HG02610 (cell line): ENCODE measurements at regions not wholly inside any gene's neighbourhood (a gene's known extent, or its start where the extent isn't known, plus 50 kb on each side); places are given as distances from the start of the nearest gene placed in this dataset.

ENCODE experiments used
- ATAC-seq: cut with Tn5 transposase; IDR thresholded peaks from one replicate; pipeline ENCODE4 v1.9.1; 2021; ENCODE audit warnings: mild to moderate bottlenecking, moderate library complexity; ENCODE audit not compliant: unreplicated experiment

- no peak for ATAC-seq
These were observed 430.0 kb upstream of the TNP1 start for GRCh38 chr2:217289907-217290280.

GRCh38 chr2:217289177-217289906, 429.5 kb upstream of the TNP1 start:
- ATAC-seq = no peak

- ATAC-seq = no peak
These were observed 428.7 kb upstream of the TNP1 start for GRCh38 chr2:217288472-217289063.

GRCh38 chr2:217286833-217287232, 427.0 kb upstream of the TNP1 start:
- no peak for ATAC-seq

GRCh38 chr2:217285926-217286325, 426.1 kb upstream of the TNP1 start:
- ATAC-seq = no peak

GRCh38 chr2:217283460-217283859, 423.6 kb upstream of the TNP1 start:
- ATAC-seq = no peak

GRCh38 chr2:217282531-217282930, 422.7 kb upstream of the TNP1 start:
- ATAC-seq = no peak

GRCh38 chr2:217279556-217279955, 419.7 kb upstream of the TNP1 start:
- no peak for ATAC-seq

GRCh38 chr2:217279140-217279539, 419.3 kb upstream of the TNP1 start:
- ATAC-seq = no peak

GRCh38 chr2:217277646-217278398, 418.0 kb upstream of the TNP1 start:
- no peak for ATAC-seq

GRCh38 chr2:217276433-217276832, 416.6 kb upstream of the TNP1 start:
- ATAC-seq = no peak

- ATAC-seq = no peak
These were observed 415.2 kb upstream of the TNP1 start for GRCh38 chr2:217275091-217275490.

GRCh38 chr2:217274578-217274977, 414.7 kb upstream of the TNP1 start:
- no peak for ATAC-seq

- ATAC-seq = no peak
These were observed 414.0 kb upstream of the TNP1 start for GRCh38 chr2:217273851-217274250.

GRCh38 chr2:217273162-217273561, 413.3 kb upstream of the TNP1 start:
- no peak for ATAC-seq

- ATAC-seq = no peak
These were observed 411.9 kb upstream of the TNP1 start for GRCh38 chr2:217271813-217272212.

- no peak for ATAC-seq
These were observed 410.7 kb upstream of the TNP1 start for GRCh38 chr2:217270485-217271121.

- ATAC-seq = no peak
These were observed 410.0 kb upstream of the TNP1 start for GRCh38 chr2:217269701-217270484.

- no peak for ATAC-seq
These were observed 409.1 kb upstream of the TNP1 start for GRCh38 chr2:217268978-217269377.

GRCh38 chr2:217267758-217268157, 407.9 kb upstream of the TNP1 start:
- no peak for ATAC-seq

- no peak for ATAC-seq
These were observed 403.9 kb upstream of the TNP1 start for GRCh38 chr2:217263756-217264155.
